K562 (cell line): ENCODE measurements at regions not wholly inside any gene's neighbourhood (a gene's known extent, or its start where the extent isn't known, plus 50 kb on each side); places are given as distances from the start of the nearest gene placed in this dataset.

Experiments used
- MCM7 ChIP-seq, 2 experiments: fragments of 450-650 bp; IDR thresholded peaks; 2 replicates each; pipeline ENCODE4 v1.6.1; 2016 to 2018
- TF ChIP-seq, protein P1 (sequence below): fragments of 450-650 bp; formaldehyde crosslinking; IDR thresholded peaks from 2 replicates; pipeline ENCODE4 v1.4.0; 2020; ENCODE audit warnings: mild to moderate bottlenecking, mixed read lengths
- TF ChIP-seq, protein P2 (sequence below): fragments of 450-650 bp; IDR thresholded peaks from 2 replicates; pipeline ENCODE4 v1.6.1; 2016; ENCODE audit warnings: low read depth

DNA sequence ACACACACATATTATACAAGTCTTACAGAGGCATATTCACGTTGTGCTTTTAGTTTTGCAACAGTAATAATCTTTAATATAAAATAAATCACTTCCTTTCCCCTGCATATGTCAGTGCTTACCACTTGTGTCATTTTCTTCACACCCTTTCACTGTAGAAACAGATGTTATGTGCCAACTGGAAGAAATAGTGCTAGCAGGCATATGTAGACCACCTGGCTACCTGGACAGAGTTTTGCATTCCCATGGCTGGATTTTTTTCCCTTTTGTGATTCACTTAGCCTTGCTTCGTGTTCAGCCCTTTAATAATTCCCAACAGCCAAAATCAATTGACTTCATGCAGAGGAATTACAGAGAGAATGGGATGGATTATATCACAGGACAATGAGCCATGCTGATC lies 399.1 kb upstream of the SPRY2 start (continued):
- TF ChIP-seq, protein P1, sequence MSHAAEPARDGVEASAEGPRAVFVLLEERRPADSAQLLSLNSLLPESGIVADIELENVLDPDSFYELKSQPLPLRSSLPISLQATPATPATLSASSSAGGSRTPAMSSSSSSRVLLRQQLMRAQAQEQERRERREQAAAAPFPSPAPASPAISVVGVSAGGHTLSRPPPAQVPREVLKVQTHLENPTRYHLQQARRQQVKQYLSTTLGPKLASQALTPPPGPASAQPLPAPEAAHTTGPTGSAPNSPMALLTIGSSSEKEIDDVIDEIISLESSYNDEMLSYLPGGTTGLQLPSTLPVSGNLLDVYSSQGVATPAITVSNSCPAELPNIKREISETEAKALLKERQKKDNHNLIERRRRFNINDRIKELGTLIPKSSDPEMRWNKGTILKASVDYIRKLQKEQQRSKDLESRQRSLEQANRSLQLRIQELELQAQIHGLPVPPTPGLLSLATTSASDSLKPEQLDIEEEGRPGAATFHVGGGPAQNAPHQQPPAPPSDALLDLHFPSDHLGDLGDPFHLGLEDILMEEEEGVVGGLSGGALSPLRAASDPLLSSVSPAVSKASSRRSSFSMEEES (CRISPR knock-in tag): no peak
- no peak for TF ChIP-seq MCM7 (IDR thresholded peaks at IDR 0.05)
- TF ChIP-seq, protein P2, sequence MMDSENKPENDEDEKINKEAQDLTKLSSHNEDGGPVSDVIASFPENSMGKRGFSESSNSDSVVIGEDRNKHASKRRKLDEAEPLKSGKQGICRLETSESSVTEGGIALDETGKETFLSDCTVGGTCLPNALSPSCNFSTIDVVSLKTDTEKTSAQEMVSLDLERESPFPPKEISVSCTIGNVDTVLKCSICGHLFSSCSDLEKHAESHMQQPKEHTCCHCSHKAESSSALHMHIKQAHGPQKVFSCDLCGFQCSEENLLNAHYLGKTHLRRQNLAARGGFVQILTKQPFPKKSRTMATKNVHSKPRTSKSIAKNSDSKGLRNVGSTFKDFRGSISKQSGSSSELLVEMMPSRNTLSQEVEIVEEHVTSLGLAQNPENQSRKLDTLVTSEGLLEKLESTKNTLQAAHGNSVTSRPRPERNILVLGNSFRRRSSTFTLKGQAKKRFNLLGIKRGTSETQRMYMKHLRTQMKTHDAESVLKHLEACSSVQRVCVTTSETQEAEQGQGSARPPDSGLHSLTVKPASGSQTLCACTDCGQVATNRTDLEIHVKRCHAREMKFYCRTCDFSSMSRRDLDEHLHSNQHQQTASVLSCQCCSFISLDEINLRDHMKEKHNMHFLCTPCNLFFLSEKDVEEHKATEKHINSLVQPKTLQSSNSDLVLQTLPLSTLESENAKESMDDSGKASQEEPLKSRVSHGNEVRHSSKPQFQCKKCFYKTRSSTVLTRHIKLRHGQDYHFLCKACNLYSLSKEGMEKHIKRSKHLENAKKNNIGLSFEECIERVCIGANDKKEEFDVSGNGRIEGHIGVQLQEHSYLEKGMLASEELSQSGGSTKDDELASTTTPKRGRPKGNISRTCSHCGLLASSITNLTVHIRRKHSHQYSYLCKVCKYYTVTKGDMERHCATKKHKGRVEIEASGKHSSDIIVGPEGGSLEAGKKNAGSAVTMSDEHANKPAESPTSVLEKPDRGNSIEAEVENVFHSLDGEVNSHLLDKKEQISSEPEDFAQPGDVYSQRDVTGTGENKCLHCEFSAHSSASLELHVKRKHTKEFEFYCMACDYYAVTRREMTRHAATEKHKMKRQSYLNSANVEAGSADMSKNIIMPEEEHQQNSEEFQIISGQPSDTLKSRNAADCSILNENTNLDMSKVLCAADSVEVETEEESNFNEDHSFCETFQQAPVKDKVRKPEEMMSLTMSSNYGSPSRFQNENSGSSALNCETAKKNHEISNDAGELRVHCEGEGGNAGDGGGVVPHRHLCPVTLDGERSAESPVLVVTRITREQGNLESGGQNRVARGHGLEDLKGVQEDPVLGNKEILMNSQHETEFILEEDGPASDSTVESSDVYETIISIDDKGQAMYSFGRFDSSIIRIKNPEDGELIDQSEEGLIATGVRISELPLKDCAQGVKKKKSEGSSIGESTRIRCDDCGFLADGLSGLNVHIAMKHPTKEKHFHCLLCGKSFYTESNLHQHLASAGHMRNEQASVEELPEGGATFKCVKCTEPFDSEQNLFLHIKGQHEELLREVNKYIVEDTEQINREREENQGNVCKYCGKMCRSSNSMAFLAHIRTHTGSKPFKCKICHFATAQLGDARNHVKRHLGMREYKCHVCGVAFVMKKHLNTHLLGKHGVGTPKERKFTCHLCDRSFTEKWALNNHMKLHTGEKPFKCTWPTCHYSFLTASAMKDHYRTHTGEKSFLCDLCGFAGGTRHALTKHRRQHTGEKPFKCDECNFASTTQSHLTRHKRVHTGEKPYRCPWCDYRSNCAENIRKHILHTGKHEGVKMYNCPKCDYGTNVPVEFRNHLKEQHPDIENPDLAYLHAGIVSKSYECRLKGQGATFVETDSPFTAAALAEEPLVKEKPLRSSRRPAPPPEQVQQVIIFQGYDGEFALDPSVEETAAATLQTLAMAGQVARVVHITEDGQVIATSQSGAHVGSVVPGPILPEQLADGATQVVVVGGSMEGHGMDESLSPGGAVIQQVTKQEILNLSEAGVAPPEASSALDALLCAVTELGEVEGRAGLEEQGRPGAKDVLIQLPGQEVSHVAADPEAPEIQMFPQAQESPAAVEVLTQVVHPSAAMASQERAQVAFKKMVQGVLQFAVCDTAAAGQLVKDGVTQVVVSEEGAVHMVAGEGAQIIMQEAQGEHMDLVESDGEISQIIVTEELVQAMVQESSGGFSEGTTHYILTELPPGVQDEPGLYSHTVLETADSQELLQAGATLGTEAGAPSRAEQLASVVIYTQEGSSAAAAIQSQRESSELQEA: no peak
